ENCODE measurements at regions not wholly inside any gene's neighbourhood (a gene's known extent, or its start where the extent isn't known, plus 50 kb on each side); places are given as distances from the start of the nearest gene placed in this dataset.
A peak's percentile ranks its signal among the peaks of the same experiment; 100 is the strongest.

DNA sequence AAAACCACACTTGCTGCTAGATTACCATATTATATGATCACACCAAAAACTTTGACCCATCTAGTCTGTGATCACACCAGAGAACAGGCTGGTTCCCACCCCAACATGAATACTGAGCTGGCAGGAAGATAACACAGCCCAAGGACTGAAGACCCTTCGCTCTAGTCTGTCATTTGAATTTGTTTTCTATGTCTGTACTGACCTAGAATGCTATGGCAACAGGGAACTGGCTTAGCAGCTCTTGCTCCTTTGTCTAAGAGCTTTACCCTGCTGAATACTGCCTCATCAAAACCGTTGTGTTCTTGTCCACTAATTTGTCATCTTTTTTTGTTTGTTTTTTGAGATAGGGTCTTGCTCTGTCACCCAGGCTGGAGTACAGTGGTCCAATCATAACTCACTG is 420.4 kb downstream of the AASDHPPT start:
- Mint-ChIP-seq H3K27ac (peak overlapping the region in 1 of 3 experiments; percentile 50; a peak in 1 of 7 replicates), H3K27me3 (ENCODE audit: low read depth) (no peaks in the 10 kb centered on the region), H3K4me3 (no peak overlapping the region), H3K9me3 (no peaks in the 10 kb centered on the region; a peak in 1 of 5 replicates), H3K36me3 (ENCODE audit: insufficient read depth in 1 of 3, low read depth in 3 of 3) (no peaks in the 10 kb centered on the region), H3K4me1 (no peaks in the 10 kb centered on the region)
- Histone ChIP-seq H2BK15ac (ENCODE audit: low read depth, low read length) (no peak overlapping the region), H2BK5ac (ENCODE audit: insufficient read length, low read length) (no peak overlapping the region), H3K14ac (ENCODE audit: insufficient read depth, low read length) (no peak overlapping the region), H3K9me3 (ENCODE audit: control insufficient read depth, low read depth, low read length) (no peaks in the 10 kb centered on the region), H2BK12ac (ENCODE audit: insufficient read length, low read depth, low read length) (no peak overlapping the region), H3K27me3 (ENCODE audit: insufficient read depth, low read length) (no peaks in the 10 kb centered on the region), H3T11ph (ENCODE audit: low read length) (no peak overlapping the region), H3K56ac (ENCODE audit: insufficient read length, low read depth, low read length) (no peak overlapping the region), H2BK120ac (ENCODE audit: low read depth, low read length, poor library complexity, severe bottlenecking) (no peak overlapping the region), H4K91ac (ENCODE audit: insufficient read length, low read depth, low read length) (no peak overlapping the region), H3K79me2 (ENCODE audit: insufficient read depth, low read length) (no peaks in the 10 kb centered on the region), H3K79me1 (ENCODE audit: insufficient read depth, low read depth, low read length, poor library complexity, severe bottlenecking) (no peaks in the 10 kb centered on the region), H3K9ac (ENCODE audit: extremely low read depth, insufficient read length, low read length) (no peak overlapping the region), H3K23me2 (ENCODE audit: insufficient read length, low read depth, low read length, poor library complexity, severe bottlenecking) (no peaks in the 10 kb centered on the region), H2AK5ac (ENCODE audit: insufficient read length, low read length) (no peak overlapping the region), H4K5ac (ENCODE audit: insufficient read length, low read depth, low read length) (no peak overlapping the region), H3K18ac (ENCODE audit: insufficient read length, low read depth, low read length) (no peak overlapping the region), H3K27ac (ENCODE audit: insufficient read length, low read depth, low read length) (no peak overlapping the region), H3K4me2 (ENCODE audit: insufficient read depth, insufficient read length, low read length) (no peak overlapping the region), H4K8ac (replicated peaks; ENCODE audit: insufficient read length, low read depth, low read length) (no peak overlapping the region), H2BK20ac (ENCODE audit: low read depth, low read length, poor library complexity, severe bottlenecking) (no peak overlapping the region), H3K4me1 (ENCODE audit: insufficient read depth, low read length) (no peaks in the 10 kb centered on the region), H3K23ac (ENCODE audit: insufficient read length, low read depth, low read length) (no peak overlapping the region), H3K4ac (ENCODE audit: low read depth, low read length) (no peak overlapping the region), H2AFZ (ENCODE audit: low read length) (no peak overlapping the region), H4K20me1 (ENCODE audit: control insufficient read depth, insufficient read depth, insufficient read length) (no peaks in the 10 kb centered on the region)
- no CpG with 5 or more reads among the region's 2 CpGs for WGBS (ENCODE audit: extremely low coverage, insufficient read length, low lambda C conversion rate)
- TF ChIP-seq, protein P1, sequence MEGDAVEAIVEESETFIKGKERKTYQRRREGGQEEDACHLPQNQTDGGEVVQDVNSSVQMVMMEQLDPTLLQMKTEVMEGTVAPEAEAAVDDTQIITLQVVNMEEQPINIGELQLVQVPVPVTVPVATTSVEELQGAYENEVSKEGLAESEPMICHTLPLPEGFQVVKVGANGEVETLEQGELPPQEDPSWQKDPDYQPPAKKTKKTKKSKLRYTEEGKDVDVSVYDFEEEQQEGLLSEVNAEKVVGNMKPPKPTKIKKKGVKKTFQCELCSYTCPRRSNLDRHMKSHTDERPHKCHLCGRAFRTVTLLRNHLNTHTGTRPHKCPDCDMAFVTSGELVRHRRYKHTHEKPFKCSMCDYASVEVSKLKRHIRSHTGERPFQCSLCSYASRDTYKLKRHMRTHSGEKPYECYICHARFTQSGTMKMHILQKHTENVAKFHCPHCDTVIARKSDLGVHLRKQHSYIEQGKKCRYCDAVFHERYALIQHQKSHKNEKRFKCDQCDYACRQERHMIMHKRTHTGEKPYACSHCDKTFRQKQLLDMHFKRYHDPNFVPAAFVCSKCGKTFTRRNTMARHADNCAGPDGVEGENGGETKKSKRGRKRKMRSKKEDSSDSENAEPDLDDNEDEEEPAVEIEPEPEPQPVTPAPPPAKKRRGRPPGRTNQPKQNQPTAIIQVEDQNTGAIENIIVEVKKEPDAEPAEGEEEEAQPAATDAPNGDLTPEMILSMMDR (conservative IDR thresholded peaks at IDR 0.05), result no peak
- no peak for DNase-seq

All from H9 (cell line).